ENCODE measurements at regions not wholly inside any gene's neighbourhood (a gene's known extent, or its start where the extent isn't known, plus 50 kb on each side); places are given as distances from the start of the nearest gene placed in this dataset.

DNA sequence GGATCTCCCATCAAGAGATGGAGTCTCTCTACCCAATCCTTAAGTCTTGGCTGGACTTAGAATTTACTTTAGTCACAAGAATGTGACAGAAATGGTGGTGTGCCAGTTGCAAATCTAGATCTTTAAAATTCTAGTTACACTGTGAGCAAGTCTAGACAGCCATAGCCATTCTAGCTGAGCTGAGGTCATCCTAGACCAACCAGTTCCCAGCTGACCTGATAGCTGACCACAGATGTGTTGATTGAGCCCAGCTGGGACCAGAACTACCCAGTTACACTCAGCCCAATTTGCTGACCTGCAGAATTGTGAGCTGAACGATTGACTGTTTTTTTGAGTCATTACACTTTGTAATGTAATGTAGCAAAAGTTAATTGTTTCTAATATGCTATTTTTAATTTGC lies 251.8 kb downstream of the ADGRL2 start:
- no peaks in the 10 kb centered on the region for H3K36me3 ChIP-seq
- ATAC-seq = peak in 1 of 2 donors; percentile 43

DNA sequence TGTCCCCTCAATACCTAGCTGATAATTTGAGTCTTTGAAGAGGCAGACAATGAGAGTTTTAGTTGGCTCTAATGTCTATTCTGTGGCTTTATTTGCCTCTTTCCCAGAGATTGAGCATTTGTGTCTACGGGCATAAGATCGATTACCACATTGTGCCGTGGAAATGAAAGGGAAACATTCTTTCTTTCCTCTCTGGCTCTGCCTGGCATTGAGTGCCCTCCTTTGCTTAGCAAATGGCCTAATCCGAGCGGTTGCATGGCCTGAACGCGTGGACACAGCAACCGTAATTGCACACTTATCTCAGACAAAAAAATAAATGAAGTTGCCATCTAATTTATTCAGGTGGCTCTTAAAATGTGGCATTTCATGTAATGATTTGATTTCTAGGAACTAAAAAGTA lies 247.9 kb downstream of the ADGRL2 start:
- H3K4me1 ChIP-seq = no peaks in the 10 kb centered on the region
- ATAC-seq (no peak), DNase-seq (no peak)
- no peaks in the 10 kb centered on the region for H3K36me3 ChIP-seq
- H3K27me3 ChIP-seq (ENCODE audit: low read depth) = no peaks in the 10 kb centered on the region
- H3K27ac ChIP-seq = no peak overlapping the region
- no peaks in the 10 kb centered on the region for H3K9me3 ChIP-seq
- TF ChIP-seq, protein P1, sequence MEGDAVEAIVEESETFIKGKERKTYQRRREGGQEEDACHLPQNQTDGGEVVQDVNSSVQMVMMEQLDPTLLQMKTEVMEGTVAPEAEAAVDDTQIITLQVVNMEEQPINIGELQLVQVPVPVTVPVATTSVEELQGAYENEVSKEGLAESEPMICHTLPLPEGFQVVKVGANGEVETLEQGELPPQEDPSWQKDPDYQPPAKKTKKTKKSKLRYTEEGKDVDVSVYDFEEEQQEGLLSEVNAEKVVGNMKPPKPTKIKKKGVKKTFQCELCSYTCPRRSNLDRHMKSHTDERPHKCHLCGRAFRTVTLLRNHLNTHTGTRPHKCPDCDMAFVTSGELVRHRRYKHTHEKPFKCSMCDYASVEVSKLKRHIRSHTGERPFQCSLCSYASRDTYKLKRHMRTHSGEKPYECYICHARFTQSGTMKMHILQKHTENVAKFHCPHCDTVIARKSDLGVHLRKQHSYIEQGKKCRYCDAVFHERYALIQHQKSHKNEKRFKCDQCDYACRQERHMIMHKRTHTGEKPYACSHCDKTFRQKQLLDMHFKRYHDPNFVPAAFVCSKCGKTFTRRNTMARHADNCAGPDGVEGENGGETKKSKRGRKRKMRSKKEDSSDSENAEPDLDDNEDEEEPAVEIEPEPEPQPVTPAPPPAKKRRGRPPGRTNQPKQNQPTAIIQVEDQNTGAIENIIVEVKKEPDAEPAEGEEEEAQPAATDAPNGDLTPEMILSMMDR (IDR thresholded peaks at IDR 0.05) = no peak
- intact Hi-C loops (cut with DNase I) = no loop called here
- H3K4me3 ChIP-seq = no peak overlapping the region

More for the DNA sequence above, 251.8 kb downstream of the ADGRL2 start:
- Histone ChIP-seq H3K27ac (no peak overlapping the region), H3K4me3 (no peak overlapping the region), H3K4me1 (no peaks in the 10 kb centered on the region), H3K27me3 (ENCODE audit: low read depth) (no peaks in the 10 kb centered on the region), H3K9me3 (peaks cover 3% of the 10 kb centered on the region)
- DNase-seq = no peak
- TF ChIP-seq, protein P1 (IDR thresholded peaks at IDR 0.05) = no peak
- intact Hi-C loops (cut with DNase I) = no loop called here

DNA sequence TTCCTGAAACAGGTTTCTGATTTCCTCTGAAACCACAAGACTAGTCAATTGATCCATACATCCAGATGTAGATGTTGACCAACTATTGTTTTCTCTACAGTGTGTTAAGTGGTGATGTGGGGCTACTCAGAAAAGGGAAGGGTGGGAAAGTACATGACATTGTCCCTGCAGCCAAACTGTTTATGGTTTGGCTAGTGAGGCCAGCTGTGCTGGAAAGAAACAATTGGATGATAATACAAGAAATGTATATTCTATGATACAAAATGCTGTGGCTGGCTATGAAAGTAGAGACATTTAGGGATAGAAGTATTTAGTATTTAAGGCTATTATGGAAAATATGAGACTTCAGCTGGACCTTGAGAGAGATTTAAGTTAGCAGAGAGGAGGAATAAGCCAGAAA lies 244.5 kb downstream of the ADGRL2 start:
- intact Hi-C loops (cut with DNase I) = no loop called here
- no peak overlapping the region for H3K4me3 ChIP-seq
- H3K36me3 ChIP-seq = no peaks in the 10 kb centered on the region
- no peaks in the 10 kb centered on the region for H3K4me1 ChIP-seq
- no peak overlapping the region for H3K27ac ChIP-seq
- no peaks in the 10 kb centered on the region for H3K27me3 ChIP-seq (ENCODE audit: low read depth)
- no peaks in the 10 kb centered on the region for H3K9me3 ChIP-seq
- ATAC-seq (no peak), DNase-seq (no peak)
- TF ChIP-seq, protein P1 (IDR thresholded peaks at IDR 0.05) = no peak

DNA sequence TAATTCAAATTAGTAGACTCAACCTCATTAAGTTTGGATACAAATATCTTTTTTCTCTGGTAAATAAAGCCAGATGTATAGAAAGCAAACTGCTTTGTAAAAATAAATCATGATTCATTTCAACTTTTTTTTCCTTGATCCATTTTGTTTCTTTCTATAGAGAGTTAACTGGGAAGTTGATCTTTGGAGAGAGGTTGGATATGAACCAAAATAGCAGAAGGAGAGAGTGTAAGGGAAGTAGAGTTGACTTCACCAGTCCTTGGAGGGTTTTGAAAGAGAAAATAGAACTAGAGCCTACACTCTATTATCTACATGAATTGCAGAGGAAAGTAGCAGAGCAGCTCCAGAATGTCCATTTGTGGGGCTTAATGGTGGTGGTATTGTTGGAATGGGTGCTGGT lies 243.8 kb downstream of the ADGRL2 start:
- intact Hi-C loops (cut with DNase I) = no loop called here
- TF ChIP-seq, protein P1 (IDR thresholded peaks at IDR 0.05) = no peak
- Histone ChIP-seq H3K27ac (no peak overlapping the region), H3K4me3 (no peak overlapping the region), H3K36me3 (no peaks in the 10 kb centered on the region), H3K4me1 (no peaks in the 10 kb centered on the region), H3K27me3 (ENCODE audit: low read depth) (no peaks in the 10 kb centered on the region), H3K9me3 (no peaks in the 10 kb centered on the region)
- DNase-seq (no peak), ATAC-seq (no peak)

DNA sequence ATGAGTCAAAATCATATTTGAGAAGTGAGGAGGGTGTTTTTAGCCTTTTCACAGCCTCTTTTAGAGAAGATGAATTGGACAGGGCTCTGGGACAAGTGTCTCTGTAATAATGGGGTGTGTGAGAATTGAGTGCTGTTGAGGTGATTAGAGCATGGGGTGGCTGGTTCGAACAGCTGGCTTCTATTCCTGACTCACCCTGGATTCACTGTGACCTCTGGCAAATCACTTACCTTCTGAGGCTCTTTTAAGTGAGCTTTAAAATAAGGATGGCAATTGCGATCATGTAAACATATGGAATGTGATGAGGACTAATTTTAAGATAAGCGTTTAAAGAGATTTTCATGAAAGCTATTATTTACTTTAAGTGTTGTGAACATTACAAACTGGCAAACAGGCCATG lies 243.4 kb downstream of the ADGRL2 start:
- DNase-seq = no peak
- intact Hi-C loops (cut with DNase I) = no loop called here
- no peaks in the 10 kb centered on the region for H3K9me3 ChIP-seq
- H3K27ac ChIP-seq = no peak overlapping the region
- H3K36me3 ChIP-seq = no peaks in the 10 kb centered on the region
- TF ChIP-seq, protein P1 (IDR thresholded peaks at IDR 0.05) = no peak
- H3K4me1 ChIP-seq = no peaks in the 10 kb centered on the region
- no peak for ATAC-seq
- no peak overlapping the region for H3K4me3 ChIP-seq
- H3K27me3 ChIP-seq (ENCODE audit: low read depth) = no peaks in the 10 kb centered on the region
